ENCODE measurements at regions not wholly inside any gene's neighbourhood (a gene's known extent, or its start where the extent isn't known, plus 50 kb on each side); places are given as distances from the start of the nearest gene placed in this dataset.
"Not testable (repeated sequence)": the region's sequence is repeated elsewhere in the genome, so short reads cannot be mapped to it uniquely, and the experiment has no call there.

DNA sequence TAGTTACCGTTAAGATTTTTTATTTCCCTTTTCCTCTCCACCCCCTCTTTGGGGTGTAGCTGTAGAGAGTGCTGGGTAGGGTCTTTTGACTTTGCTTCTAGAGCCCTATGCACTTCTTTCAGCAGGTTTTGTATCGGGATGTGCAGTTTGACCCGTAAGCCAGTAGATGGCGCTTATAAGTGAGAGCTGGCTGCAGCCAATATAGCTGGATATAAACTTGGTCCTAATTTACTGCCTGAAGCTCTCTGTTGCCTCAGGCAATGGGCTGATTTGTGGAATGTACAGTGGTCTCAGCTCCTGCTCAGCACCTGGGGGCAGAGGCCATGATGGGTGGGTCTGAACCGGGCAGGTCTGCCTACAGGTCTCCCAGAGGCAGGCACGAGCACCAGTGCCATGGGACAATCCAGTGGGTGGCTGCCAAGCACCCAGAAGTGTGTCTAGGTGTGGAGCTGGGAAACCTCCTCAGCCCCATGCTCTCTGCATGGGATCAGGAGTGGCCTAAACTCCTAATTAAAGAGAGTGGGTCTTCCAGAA lies 146.5 kb downstream of the SPANXN1 start:
- DNase-seq (ENCODE audit: low read depth in 2 of 3, low spot score in 2 of 3): peak in 1 of 3 donors; percentile 1

- no peak for DNase-seq (ENCODE audit: low read depth in 2 of 3, low spot score in 2 of 3)
Observed at GRCh38 chrX:145394344-145394743, 147.0 kb downstream of the SPANXN1 start.

GRCh38 chrX:145396612-145397011 lies 149.3 kb downstream of the SPANXN1 start:
- no peak for DNase-seq (ENCODE audit: low read depth in 2 of 3, low spot score in 2 of 3)

GRCh38 chrX:145405012-145405411 lies 157.7 kb downstream of the SPANXN1 start:
- DNase-seq (ENCODE audit: low read depth in 2 of 3, low spot score in 2 of 3): peak in 2 of 3 donors; percentile 1 to 7

GRCh38 chrX:145410622-145411021 lies 163.3 kb downstream of the SPANXN1 start:
- DNase-seq (ENCODE audit: low read depth in 2 of 3, low spot score in 2 of 3): no peak

- not testable (repeated sequence) for DNase-seq (ENCODE audit: low read depth in 2 of 3, low spot score in 2 of 3)
Observed at GRCh38 chrX:145436211-145436610, 188.9 kb downstream of the SPANXN1 start.

- DNase-seq (ENCODE audit: low read depth in 2 of 3, low spot score in 2 of 3): no peak
Observed at GRCh38 chrX:145464650-145465049, 217.3 kb downstream of the SPANXN1 start.

DNA sequence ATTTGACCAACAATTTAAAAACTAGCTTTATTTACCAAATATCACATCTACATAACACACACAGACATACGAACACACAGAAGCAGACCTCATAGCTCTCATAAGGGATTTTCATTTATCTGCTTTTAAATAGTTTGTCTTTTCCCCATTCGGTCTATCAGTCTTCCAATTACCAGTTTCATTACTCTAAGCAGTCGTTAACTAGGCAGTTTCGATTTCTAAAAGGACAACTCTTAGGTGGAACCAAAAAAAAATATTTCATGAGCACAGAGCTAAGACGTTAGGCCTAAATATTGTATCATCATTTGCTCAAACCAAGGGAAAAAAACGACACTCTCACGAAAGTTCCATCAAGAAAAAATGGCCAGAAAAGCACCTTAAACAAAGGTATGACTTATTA lies 228.4 kb downstream of the SPANXN1 start:
- DNase-seq (ENCODE audit: low read depth in 2 of 3, low spot score in 2 of 3): no peak

- no peak for DNase-seq (ENCODE audit: low read depth in 2 of 3, low spot score in 2 of 3)
Observed at GRCh38 chrX:145484740-145485139, 237.4 kb downstream of the SPANXN1 start.

DNA sequence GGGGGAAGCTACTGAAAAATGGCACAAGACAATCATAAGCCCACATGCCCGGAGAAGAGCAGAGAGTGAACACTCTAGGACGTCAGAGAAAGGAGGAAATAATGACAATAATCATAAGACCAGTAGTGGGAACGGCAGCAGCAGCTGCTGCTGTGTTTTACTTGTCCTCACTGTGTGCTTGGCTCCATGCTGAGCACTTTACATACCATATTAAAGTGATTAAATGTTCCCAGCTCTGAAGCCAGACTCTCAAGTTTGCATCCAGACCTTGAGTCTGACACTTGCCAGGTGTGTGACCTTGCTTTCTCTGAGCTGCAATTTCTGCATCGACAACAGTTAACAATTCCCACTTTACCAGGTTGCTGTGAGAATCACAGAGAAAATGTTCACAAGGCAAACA lies 255.4 kb downstream of the SPANXN1 start:
- no peak for DNase-seq (ENCODE audit: low read depth in 2 of 3, low spot score in 2 of 3)

- DNase-seq (ENCODE audit: low read depth in 2 of 3, low spot score in 2 of 3): no peak
Observed at GRCh38 chrX:145506214-145506613, 258.9 kb downstream of the SPANXN1 start.

DNA sequence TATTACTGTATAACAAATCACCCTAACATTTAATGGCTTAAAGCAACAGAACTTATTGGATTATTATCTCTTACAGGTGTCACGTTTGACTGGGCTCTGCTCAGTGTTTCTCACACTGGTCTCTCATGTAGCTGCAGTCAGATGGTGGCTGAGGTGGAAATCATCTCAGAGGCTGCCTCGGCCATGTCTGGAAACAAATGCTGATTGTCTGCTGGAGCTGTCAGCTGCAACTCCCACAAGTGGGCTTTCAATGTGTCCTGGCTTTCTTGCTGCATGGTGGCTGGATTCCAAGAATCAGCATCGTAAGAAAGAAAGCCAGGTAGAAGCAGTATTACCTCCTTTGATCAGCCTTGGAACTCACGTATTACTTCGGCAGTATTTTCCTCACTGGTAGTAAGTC lies 277.6 kb downstream of the SPANXN1 start:
- DNase-seq (ENCODE audit: low read depth in 2 of 3, low spot score in 2 of 3): no peak

DNA sequence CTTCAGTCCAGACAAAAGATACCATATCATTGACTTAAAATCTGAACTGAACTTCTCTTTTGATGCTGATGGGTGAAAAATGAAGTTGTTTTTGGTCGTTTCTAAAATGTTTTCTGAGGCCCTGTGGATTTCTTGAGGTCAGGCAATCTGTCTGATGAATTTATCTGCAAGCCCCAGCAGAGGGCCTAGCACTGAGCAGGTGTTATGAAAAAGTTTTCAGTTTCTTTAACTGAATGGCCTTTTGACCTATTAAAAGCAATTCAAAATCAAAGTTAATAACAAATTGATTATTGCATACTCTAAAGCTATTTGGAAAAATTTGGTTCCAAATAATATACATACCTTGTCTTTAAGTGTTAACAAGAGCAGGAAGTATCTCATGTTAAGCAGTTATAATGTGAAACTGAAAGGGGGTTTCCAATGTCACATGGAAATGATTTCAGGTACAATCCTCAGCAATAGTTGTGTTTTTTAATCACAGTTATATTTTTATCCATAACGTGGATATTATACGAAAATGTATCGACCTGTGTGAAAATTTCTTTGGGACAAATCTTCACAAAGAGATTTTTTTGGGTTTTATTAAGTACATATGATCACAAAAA lies 285.0 kb downstream of the SPANXN1 start:
- no peak for DNase-seq (ENCODE audit: low read depth in 2 of 3, low spot score in 2 of 3)

- no peak for DNase-seq (ENCODE audit: low read depth in 2 of 3, low spot score in 2 of 3)
Observed at GRCh38 chrX:145533534-145533933, 284.1 kb upstream of the SLITRK2 start.

DNA sequence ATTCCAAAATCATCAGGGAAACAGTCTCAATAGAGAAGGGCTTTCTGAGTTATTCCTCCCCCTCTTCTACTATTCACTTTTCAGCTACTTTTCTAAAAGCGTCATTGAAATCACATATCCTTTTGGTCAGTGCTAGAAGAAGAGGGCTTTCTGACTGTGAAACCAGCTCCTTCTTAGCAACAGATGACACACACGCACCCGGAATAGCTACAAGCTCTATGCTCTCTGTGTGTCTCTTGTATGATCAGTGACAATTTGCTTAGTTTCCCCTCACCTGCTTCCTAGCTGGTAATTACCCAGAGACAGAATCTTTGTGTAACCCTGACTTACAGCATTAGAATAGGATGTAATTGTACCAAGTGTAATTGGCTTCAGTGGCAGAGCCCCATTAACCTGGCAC lies 268.1 kb upstream of the SLITRK2 start:
- DNase-seq (ENCODE audit: low read depth in 2 of 3, low spot score in 2 of 3): no peak

- DNase-seq (ENCODE audit: low read depth in 2 of 3, low spot score in 2 of 3): no peak
Observed at GRCh38 chrX:145552643-145553042, 265.0 kb upstream of the SLITRK2 start.

DNA sequence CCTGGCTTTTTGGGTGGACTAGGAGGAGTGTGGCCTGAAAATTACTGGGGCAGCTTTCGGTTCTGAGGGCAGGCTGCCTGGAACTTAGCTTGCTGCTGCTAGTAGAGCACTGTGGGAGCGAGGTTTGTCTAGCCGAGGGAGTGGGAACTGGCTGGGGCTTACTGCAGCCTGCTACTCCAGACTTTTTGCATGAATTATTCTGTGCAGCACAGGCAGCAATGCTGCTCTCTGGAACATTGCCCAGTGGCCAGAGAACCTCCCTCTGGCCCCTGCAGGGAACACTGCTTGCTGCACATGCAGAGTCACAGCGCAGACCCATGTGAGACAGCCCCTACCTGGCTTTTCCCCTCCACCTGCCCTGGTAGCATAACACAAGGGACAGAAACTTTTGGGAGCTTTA lies 263.9 kb upstream of the SLITRK2 start:
- DNase-seq (ENCODE audit: low read depth in 2 of 3, low spot score in 2 of 3): no peak

- DNase-seq (ENCODE audit: low read depth in 2 of 3, low spot score in 2 of 3): no peak
Observed at GRCh38 chrX:145563159-145563558, 254.5 kb upstream of the SLITRK2 start.

- no peak for DNase-seq (ENCODE audit: low read depth in 2 of 3, low spot score in 2 of 3)
Observed at GRCh38 chrX:145609951-145610511, 207.6 kb upstream of the SLITRK2 start.

GRCh38 chrX:145613894-145614293 lies 203.7 kb upstream of the SLITRK2 start:
- DNase-seq (ENCODE audit: low read depth in 2 of 3, low spot score in 2 of 3): no peak

DNA sequence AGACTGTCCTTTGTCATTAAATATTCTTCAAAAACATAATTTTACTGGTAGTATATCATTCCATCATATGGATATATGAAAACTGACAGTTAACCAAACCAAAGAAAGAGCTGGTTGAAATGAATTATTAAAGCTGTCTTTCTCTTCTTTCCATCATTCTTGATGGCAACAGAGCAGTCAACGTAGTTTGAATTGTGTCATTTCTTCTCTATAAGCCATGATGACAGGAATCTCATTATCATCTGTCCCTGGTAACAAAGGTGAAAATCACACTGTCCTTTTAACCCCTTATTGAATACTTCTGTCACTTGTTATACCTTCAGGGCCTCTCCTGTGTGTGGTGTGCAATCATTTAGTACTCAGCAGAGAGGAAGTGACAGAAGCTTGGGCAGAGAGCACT lies 197.0 kb upstream of the SLITRK2 start:
- no peak for DNase-seq (ENCODE audit: low read depth in 2 of 3, low spot score in 2 of 3)

DNA sequence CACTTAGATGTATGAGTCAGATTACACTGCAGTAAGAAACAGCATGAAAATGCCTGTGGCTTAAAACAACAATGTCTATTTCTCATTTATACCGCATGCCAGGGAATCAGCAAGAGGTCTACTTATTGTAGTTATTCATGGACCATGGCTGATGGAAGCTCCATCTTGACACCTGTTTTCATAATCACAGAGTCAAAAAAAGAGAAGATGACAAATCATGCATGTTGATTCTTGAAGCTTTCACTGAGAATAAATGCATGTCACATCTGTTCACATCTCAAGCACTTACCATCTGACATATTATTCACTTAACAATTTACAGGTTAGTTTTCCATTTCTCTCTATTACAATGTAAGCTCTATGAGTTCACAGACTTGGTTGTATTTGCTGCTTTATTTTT lies 194.2 kb upstream of the SLITRK2 start:
- DNase-seq (ENCODE audit: low read depth in 2 of 3, low spot score in 2 of 3): no peak

DNA sequence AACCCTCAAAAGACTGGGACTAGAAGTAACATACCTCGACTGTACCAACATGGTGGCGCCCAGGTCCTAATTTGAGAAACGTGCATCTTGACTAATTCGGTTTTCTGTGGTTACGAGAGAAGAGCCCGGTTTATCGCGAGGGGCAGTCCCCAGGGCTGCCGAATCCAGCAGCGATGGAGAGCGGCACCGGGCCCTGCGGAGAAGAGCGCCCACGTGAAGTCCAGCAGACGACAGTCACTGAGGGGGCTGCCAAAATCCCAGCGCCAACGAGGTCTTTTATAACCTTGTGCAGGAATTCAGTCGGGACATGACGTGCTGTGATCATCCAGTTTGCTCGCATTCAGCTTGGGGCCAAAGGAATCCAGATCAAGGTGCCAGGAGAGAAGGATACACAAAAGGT lies 187.5 kb upstream of the SLITRK2 start:
- no peak for DNase-seq (ENCODE audit: low read depth in 2 of 3, low spot score in 2 of 3)
